Hematopoietic multipotent progenitor cell treated with erythropoietin and hydrocortisone succinate and interleukin-3 and kit ligand, for 15 days (in vitro differentiated cells): ENCODE measurements at regions not wholly inside any gene's neighbourhood (a gene's known extent, or its start where the extent isn't known, plus 50 kb on each side); places are given as distances from the start of the nearest gene placed in this dataset.
A peak's percentile ranks its signal among the peaks of the same experiment; 100 is the strongest.

Experiments
- DNase-seq: peaks from one replicate; pipeline ENCODE4 v3.0.0-alpha.2; 2015; ENCODE audit warnings: low spot score

DNA sequence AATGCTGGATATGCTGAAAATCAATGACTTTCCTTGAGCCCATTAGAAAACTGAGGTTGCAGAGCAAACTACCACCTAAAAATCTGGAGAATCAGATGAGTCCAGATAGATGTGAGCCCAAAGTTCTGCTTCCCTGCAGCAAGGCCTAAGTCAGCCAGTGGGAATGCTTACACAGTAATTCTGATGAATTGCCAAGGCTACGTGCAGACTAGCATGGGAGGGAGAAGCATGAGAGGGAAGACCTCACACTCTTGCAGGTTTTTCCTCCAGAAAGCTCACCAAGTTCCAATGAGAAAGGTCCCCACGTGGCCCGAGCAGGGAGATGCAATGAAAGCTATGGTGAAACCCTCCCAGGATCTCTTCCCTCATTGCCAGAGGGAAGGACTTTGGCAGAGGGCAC lies 104.8 kb upstream of the SIRPA start:
- DNase-seq = no peak

DNA sequence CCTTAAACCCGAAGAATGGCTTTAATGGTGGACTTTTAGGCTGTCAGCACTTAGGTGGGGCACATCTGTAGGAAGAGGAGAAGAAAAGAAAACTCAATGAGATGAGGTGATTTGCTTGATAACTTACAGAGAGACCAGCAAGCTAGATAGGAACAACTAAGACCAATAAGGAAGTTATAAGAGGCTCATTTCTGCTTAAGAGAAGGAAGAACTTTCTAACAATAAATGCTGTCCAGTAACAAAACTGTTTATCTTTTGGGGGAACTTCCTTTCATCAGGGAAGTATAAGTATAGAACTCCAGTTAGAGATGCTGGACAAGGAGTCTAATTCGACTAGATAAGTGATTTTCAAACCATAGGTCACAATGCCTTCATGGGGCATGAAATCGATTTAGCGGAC lies 107.2 kb upstream of the SIRPA start:
- no peak for DNase-seq

DNA sequence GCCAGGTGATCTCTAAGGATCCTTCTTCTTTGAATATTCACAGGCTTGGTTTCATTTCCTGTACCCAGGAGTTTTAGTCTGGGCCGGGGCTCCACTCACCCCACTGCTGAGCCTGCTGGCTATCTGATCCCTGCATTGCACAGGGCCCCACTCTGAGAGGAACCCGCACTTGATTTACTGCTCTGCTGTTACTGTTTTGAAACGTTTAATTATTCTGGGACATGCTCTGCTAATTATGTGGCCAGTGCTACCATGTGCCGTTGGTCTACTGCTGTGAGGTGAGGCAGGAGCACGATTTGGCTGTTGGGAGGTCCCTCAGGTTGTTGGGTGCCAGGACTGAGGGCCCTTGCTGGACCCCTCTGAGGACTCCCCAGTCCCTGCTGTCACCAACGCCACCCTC lies 108.7 kb upstream of the SIRPA start:
- DNase-seq = no peak

DNA sequence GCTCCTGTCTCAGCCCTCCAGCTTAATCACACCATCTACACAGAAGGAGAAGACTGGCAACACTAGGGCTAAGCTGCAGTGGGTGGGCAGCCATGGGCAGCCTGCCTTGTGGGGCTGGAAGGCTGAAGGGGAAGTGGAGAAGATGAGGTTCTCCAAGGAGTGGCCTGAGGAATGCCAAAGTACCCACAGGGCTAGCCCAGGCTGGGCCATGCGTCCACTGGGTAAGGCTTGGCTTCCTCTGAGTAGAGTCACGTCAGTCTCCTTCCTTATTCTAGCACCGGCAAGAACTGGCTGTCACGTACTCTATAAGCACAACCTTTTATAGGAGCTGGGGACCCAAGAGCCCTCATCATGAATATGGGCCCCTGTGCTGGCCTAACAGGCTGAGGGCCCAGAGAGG lies 110.6 kb upstream of the SIRPA start:
- no peak for DNase-seq

DNA sequence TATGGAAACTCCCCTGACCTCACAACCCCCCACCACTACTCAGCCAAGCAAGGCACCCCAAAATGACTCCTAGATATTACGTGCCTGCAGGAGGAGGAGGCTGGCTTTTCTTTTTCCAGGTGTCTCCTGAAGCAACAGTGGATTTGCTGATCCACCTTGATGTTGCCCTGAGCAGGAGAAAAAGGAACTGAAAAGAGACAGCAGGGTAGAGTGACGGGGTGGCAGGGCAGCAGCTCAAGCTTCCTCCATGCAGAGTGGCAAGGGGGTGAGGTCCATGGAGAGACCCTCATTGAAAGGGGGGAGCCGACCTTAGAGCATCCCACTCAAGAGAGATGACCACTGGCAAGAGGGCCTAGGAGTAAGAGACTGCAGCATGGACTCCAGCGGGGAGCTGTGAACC lies 112.0 kb upstream of the SIRPA start:
- no peak for DNase-seq

DNA sequence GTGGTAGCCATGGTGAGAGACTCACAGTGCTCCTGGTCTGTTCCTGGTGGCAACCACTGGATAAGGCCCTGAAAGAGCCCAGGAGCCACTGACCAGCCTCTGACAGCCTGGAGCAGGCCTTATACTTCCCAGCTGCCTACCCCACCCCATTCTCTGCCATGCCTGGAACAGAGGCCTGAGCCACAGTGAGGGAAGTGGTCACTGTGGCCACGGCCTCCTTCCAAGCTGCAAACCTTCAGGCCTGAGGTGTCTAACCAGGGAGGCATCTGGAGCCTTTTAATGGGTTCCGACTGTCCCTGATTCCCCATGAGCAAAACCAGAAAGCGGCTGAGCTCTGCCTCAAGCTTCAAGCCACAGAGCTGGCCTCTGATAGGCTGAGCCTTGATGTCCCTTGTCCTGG lies 113.0 kb upstream of the SIRPA start:
- no peak for DNase-seq

DNA sequence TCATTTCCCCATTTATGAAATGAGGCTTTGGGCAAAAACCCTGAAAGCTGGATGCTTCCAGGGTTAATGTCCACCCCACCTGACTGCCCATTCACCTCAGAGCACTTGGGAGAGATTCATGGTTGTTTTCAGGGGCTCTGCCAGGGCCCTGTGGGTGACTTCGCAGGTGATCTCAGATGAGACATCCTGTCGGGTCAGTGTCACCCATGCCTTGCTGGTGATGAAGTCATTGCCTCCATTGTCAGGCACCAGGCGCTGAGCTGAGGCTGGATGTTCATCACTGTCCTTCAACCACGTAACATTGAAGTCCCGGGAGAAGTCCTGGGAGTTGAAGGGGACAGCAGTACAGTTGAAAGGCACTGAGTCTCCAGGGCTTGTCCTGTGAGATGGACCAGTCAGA lies 115.6 kb upstream of the SIRPA start:
- DNase-seq = no peak

DNA sequence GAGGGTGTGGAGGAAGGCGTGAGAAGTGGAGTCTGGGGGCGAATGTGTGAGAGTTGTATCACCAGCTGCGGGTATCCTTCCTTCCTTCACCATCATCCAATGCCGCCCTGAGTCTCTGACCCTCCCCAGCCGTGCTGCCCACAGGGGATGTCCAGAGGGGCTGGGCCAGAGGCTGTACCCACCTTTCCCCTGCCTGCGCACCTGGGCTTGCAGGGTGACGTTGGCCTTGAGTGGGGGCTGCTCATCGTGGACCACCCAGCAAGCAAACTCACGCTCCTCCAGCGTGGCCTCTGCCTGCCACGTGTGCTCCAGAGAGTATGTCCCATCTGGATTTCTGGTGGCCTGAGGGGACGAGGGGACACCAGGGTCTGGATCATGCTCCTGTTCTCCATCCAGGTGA lies 116.9 kb upstream of the SIRPA start:
- DNase-seq = no peak

DNA sequence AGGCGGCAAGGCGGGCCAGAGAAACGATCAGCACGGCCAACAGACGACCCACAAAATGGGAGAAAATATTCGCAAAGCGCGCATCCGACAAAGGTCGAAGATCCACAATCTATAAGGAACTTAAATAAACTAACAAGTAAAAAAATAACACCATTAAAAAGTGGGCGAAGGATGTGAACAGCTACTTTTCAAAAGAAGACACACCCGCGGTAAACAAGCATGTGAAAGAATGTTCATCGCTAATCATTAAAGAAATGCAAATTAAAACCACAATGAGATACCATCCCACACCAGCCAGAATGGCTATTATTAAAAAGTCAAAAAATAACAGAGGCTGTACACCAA lies 117.8 kb upstream of the SIRPA start:
- DNase-seq = no peak

DNA sequence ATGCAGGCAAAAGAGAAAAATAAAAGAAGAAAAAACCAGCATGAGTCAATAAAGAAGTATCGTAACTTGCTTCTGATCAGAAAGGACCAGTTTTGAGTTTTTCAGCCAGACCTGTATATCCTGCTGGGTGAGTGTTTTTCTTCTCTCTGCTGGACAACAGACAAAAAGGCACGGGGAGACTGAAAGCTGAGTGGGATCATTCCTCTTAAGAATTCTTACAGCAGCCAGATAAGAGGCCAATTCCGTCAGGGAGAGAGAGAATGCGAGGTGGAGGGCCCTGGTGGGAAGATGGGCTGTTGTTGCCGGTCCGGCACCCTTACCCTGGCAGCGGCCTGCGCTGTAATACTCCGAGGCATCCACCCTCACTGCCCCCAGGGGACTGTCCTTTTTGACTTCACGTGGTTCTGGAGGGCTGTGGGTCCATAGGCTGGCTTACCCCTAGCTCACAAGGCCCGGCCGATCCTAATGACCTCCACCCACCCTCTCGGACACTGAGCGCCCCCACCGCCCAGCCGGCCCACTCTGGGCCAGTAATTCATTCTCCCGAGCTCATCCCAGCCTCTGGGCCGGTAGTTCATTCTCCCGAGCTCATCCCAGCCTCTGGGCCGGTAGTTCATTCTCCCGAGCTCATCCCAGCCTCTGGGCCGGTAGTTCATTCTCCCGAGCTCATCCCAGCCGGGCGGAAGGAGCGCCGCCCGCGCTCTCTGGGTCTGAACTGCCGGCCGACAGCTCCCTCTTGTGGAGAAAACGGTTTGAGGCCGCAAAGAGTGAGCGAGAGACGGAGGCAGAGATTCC lies 118.3 kb upstream of the SIRPA start:
- peak; percentile 61 for DNase-seq

DNA sequence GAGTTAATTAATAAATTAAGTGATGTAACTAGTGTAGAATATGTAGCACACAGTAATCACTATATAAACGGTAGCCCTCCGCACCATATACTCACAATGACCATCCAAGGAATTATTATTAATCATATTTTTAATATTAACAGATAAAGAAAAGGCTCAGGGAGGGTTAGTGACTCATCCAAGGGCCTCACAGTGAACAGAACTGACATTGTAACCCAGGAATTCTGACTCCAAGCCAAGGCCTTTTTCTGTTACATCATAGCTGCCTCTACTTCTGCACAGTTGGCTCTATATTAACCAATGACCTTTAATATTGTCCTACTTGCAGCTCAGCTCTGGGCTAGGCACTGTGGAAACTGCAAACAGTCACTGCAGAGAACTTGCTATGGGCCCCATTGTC lies 117.5 kb upstream of the SIRPG start:
- no peak for DNase-seq

DNA sequence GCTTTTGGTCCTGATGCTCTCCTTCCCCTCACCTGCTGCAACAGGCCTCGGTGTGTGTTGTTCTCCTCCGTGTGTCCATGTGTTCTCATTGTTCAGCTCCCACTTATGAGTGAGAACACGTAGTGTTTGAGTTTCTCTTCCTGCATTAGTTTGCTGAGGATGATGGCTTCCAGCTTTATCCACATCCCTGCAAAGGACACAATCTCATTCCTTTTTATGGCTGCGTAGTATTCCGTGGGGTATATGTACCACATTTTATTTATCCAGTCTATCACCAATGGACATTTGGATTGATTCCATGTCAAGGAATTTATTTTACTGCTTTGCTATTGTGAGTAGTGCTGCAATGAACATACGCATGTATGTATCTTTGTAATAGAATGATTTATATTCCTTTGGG lies 116.9 kb upstream of the SIRPG start:
- DNase-seq = no peak

DNA sequence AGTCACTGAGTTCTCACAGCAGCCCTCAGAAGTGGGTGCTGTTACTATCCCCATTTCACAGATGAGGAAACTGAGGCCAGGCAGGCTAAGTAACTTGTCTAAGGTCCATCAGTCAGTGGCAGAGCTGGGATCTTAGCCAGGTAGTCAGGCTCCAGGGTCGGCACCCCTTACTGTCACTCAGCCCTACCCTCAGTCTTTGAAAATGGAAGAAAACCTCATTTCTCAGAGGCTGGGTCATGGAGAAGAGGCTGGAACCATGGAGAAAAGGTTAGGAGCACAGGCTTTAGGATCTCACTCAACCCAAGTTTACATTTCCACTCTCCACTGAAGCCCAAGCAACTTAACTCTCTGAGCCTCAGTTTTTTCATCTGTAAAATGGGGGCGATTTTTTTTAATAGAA lies 116.2 kb upstream of the SIRPG start:
- DNase-seq = no peak

DNA sequence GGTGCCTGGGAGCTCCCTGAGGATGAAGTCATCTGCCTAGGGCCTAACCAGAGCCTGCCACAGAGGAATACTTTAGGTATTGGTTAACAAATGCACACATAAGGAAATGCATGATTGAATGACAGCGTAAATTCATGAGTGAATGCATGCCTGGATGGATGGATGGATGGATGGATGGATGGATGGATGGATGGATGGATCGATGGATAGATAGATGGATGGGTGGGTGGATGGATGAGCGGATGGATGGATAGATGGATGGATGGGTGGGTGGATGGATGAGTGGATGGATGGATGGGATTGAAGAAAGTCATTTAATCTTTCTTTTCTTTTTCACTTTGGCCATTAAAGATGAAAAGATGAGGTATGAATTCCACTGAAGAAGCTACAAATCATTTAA lies 111.9 kb upstream of the SIRPG start:
- DNase-seq = no peak

DNA sequence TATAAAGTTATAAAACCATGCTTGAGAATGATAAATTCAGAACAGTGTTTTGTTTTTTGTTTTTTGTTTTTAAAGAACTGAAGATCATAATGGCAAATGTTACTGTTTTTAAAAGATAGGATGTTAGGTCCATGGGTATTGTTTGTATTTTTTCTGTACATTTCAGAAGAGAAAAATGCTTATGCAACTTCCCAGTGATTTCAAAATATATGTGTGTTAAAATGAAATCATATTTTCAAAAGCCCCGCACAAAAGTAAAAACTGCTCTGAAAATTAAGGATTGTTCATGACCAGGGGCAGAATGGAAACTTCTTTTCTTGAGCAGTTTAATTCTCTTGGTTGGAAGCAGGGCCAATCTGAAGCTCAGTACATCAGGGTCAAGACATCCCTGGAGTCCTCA lies 109.2 kb upstream of the SIRPG start:
- DNase-seq = no peak

DNA sequence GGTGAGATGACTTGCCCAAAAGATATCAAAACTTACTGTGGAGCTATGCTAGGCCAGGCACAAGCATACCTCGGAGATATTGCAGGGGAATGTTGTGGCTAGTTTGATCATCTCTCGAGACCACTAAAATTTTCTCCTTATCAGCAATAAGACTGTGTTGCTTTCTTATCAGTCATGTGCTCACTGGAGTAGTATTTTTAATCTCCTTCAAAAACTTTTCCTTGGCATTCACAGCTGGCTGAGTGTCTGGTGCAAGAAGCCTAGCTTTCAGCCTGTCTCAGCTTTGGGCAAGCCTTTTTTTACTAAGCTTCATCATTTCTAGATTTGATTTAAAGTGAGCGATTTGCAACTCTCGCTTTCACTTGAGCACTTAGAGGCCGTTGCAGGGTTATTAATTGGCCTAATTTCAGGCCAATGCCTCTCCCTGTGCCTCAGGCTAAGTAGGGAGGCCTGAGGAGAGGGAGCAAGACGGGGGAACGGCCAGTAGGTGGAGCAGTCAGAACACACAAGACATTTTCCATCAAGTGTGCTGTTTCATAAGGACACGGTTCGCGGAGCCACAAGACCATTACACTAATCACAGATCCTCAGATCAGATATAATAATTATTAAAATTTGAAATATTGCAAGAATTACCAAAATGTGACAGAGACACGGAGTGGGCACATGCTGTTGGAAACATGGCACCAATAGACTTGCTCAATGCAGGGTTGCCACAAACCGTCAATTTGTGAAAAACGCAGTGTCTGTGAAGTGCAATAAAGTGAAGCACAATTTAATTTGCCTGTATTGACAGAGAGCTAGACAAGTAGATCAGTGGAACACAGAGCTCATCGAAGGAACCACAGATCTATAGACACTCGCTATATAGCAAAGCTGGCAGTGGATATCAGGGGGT lies 106.8 kb upstream of the SIRPG start:
- peak; percentile 50 for DNase-seq

DNA sequence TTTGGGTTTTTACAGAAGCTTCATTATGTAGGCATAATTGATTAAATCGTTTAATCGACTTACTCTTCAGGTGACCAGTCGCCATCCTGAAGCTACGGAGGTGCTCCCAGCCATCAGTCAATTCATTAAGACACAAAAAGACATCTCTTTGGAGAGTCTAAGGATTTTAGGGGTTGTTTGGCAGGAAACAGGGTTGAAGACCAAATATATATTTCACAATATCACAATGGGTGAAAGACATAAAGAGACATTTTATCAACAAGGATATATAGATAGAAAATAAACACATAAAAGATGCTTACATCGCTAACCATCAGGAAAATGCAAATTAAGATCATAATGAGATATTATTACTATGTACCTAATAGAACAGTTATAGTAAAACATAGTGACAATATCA lies 104.0 kb upstream of the SIRPG start:
- no peak for DNase-seq

DNA sequence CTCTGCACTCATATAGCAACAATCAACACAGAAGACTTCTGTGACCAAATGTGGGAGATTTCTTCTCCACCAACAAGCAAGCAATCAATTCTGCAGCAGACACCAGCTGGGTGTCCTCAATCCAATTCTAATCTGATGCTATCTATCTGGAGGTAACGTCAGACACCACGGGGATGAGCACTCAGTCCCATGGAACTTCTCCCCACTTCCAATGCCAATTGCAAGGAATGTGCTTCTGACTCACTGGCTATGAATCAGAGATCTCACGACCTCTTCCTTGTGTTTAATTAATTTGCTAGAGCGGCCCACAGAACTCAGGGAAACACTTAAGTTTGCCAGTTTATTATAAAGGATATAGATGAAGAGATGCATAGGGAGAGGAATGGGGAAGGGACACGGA lies 103.5 kb upstream of the SIRPG start:
- DNase-seq = no peak

DNA sequence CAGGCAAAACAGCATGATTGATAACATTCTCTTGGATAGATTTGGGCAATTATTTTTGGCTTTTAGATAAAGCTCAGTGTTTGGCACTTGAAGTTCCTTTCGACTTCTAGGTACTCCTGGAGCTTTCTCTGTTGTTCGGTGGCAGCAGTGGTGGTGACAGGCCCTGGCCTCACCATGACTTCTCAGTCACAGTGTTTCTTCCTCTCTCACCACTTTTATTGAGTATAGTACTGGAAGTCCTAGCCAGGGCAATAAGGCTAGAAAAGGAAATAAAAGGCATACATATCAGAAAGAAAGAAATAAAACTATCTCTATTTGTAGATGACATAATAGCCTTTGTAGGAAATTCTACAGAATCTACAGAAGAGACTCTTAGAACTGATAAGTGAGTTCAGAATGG lies 101.2 kb upstream of the SIRPG start:
- DNase-seq = no peak

DNA sequence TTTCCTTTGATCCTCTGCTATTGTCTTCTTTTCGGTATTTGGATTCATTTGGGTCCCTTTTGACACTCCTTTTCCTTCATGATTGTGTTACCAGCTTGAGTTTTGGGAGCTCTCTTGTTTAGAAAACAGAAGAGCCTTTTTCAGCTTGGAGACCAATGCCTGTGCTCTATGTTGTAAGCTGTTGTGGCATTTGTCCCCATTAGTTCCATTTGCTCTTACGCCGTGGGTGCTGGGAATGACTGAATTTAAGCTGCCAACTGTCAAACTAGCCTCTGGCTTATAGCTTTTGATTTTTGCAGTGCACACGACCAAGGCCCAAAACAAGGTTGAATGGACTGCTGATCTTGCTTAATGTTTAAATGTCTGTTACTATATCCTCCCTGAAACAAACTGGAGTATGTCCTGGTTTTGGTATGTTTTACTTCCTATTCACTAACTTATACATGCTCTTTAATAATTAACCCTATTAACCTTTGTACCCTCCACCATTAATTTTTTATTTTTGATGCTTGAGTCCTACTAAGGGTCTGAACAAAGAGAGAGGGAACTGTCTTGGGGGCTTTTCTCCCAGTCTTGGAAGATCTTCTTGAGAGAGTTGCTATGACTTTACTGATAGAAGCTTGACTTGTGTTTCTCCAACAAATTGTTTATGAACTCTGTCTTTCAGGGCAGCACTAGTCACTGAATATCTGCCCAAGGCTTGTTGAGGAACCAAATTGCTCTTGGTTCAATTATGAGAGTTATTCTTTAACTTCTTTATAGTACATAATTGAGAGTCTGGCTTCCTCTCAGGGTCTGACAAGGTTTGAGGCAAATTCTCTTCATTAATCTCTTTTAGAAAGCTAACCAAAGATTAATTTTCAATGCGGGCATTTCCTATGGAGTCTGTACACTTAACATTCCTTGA lies 100.3 kb upstream of the SIRPG start:
- no peak for DNase-seq

DNA sequence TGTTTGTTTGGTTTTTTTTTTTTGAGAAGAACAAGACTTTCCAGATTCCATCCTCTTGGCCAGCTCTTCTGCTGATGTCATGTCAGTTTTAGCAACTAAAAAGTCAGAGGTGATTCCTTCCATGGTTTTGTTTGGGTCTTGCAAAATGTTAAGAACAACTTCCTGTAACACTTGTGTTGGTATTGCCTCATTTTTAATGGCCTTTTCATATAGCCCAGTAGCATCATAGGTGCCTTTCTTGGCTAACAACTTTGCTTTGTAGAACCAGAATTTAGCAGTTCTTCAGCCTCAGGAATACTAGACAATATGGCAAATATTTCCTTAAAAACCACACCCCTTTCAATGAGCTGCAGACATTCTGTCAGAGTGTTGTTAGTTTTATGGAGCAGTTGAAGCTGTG lies 99.5 kb upstream of the SIRPG start:
- DNase-seq = no peak

DNA sequence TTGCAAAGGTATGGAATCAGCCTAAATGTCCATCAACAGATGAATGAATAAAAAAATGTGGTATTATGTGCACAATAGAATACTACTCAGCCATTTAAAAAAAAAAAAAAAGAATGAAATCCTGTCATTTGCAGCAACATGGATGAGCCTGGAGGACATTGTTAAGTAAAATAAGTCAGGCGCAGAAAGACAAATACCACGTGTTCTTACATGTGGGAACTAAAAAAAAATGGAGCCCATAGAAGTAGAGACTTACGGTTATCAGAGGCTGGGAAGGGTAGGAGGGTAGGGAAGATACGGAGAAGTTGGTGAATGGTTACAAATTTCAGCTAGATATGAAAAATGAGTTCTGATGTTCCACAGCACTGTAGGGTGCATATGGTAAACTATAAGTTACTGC lies 97.2 kb upstream of the SIRPG start:
- DNase-seq = no peak

DNA sequence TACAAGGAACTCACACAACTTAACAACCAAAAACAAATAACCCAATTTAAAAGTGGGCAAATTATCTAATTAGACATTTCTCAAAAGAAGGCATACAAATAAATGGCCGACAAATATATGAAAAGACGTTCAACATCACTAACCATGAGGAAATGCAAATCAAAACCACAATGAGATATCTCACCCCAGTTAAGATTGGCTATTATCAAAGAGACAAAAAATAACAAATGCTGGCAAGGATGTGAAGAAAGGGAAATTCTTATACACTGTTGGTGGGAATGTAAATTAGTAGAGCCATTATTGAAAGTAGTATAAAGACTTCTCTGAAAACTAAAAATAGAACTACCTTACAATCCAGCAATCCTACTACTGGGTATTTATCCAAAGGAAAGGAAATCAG lies 96.7 kb upstream of the SIRPG start:
- no peak for DNase-seq
